ENCODE measurements at regions not wholly inside any gene's neighbourhood (a gene's known extent, or its start where the extent isn't known, plus 50 kb on each side); places are given as distances from the start of the nearest gene placed in this dataset.
"Not testable (repeated sequence)": the region's sequence is repeated elsewhere in the genome, so short reads cannot be mapped to it uniquely, and the experiment has no call there.

- intact Hi-C loops (cut with DNase I, micrococcal nuclease) = no loop called here
These were observed 135.9 kb downstream of the ITGB8 start for GRCh38 chr7:20466543-20467021.

GRCh38 chr7:20470082-20470481, 139.4 kb downstream of the ITGB8 start:
- CTCF ChIA-PET = no interaction called here
- no peaks in the 10 kb centered on the region for H3K9me3 Mint-ChIP-seq (ENCODE audit: low read depth)
- H3K4me1 Mint-ChIP-seq = no peaks in the 10 kb centered on the region
- no peak for DNase-seq
- intact Hi-C loops (cut with DNase I, micrococcal nuclease) = no loop called here
- no peaks in the 10 kb centered on the region for H3K36me3 Mint-ChIP-seq (ENCODE audit: low read depth)
- H3K4me3 Mint-ChIP-seq = no peak overlapping the region
- no peak for ATAC-seq
- H3K27me3 Mint-ChIP-seq = peaks cover 4% of the 10 kb centered on the region
- H3K27ac Mint-ChIP-seq = no peak overlapping the region
- POLR2A ChIA-PET = no interaction called here

More at GRCh38 chr7:20466543-20467021, 135.9 kb downstream of the ITGB8 start:
- ChIA-PET POLR2A (no interaction called here), CTCF (no interaction called here)
- ATAC-seq (no peak), DNase-seq (no peak)
- Mint-ChIP-seq H3K27me3 (peaks cover under 1% of the 10 kb centered on the region), H3K9me3 (ENCODE audit: low read depth) (no peaks in the 10 kb centered on the region), H3K4me3 (no peak overlapping the region), H3K27ac (no peak overlapping the region), H3K36me3 (ENCODE audit: low read depth) (no peaks in the 10 kb centered on the region), H3K4me1 (no peaks in the 10 kb centered on the region)

GRCh38 chr7:20470726-20471125, 140.0 kb downstream of the ITGB8 start:
- intact Hi-C loops (cut with DNase I, micrococcal nuclease) = no loop called here
- Mint-ChIP-seq H3K4me1 (no peaks in the 10 kb centered on the region), H3K36me3 (ENCODE audit: low read depth) (no peaks in the 10 kb centered on the region), H3K4me3 (no peak overlapping the region), H3K27me3 (peaks cover 4% of the 10 kb centered on the region), H3K27ac (no peak overlapping the region), H3K9me3 (ENCODE audit: low read depth) (no peaks in the 10 kb centered on the region)
- DNase-seq = no peak
- ChIA-PET POLR2A (no interaction called here), CTCF (no interaction called here)
- no peak for ATAC-seq

GRCh38 chr7:20474249-20474648, 141.2 kb upstream of the ABCB5 start:
- ChIA-PET CTCF (no interaction called here), POLR2A (no interaction called here)
- intact Hi-C loops (cut with DNase I, micrococcal nuclease) = no loop called here
- DNase-seq (no peak), ATAC-seq (no peak)
- H3K4me3 Mint-ChIP-seq = no peak overlapping the region
- no peak overlapping the region for H3K27ac Mint-ChIP-seq
- H3K36me3 Mint-ChIP-seq (ENCODE audit: low read depth) = no peaks in the 10 kb centered on the region
- H3K27me3 Mint-ChIP-seq = peaks cover 4% of the 10 kb centered on the region
- no peaks in the 10 kb centered on the region for H3K4me1 Mint-ChIP-seq
- H3K9me3 Mint-ChIP-seq (ENCODE audit: low read depth) = no peaks in the 10 kb centered on the region

- no peaks in the 10 kb centered on the region for H3K9me3 Mint-ChIP-seq (ENCODE audit: low read depth)
- H3K4me1 Mint-ChIP-seq = no peaks in the 10 kb centered on the region
- DNase-seq (no peak), ATAC-seq (no peak)
- H3K27me3 Mint-ChIP-seq = peaks cover 4% of the 10 kb centered on the region
- H3K27ac Mint-ChIP-seq = no peak overlapping the region
- intact Hi-C loops (cut with DNase I, micrococcal nuclease) = no loop called here
- CTCF ChIA-PET = no interaction called here
- no peak overlapping the region for H3K4me3 Mint-ChIP-seq
- POLR2A ChIA-PET = no interaction called here
- no peaks in the 10 kb centered on the region for H3K36me3 Mint-ChIP-seq (ENCODE audit: low read depth)
These were observed 139.7 kb upstream of the ABCB5 start for GRCh38 chr7:20475756-20476155.

- no peaks in the 10 kb centered on the region for H3K4me1 Mint-ChIP-seq
These were observed 138.4 kb upstream of the ABCB5 start for GRCh38 chr7:20477067-20477466.

GRCh38 chr7:20479706-20480105, 135.8 kb upstream of the ABCB5 start:
- no peak overlapping the region for H3K4me3 Mint-ChIP-seq
- intact Hi-C loops (cut with DNase I, micrococcal nuclease) = no loop called here
- peaks cover 2% of the 10 kb centered on the region for H3K27me3 Mint-ChIP-seq

More at GRCh38 chr7:20477067-20477466, 138.4 kb upstream of the ABCB5 start:
- intact Hi-C loops (cut with DNase I, micrococcal nuclease) = no loop called here
- ATAC-seq = no peak
- DNase-seq = no peak
- H3K9me3 Mint-ChIP-seq (ENCODE audit: low read depth) = no peaks in the 10 kb centered on the region
- no peak overlapping the region for H3K4me3 Mint-ChIP-seq
- no peaks in the 10 kb centered on the region for H3K36me3 Mint-ChIP-seq (ENCODE audit: low read depth)
- peaks cover 2% of the 10 kb centered on the region for H3K27me3 Mint-ChIP-seq
- CTCF ChIA-PET = interaction anchor here (0.7 kb wide), 1 partner anchor 338 kb away, joined by 3 read pairs; no protein-coding TSS in a partner anchor
- no peak overlapping the region for H3K27ac Mint-ChIP-seq
- POLR2A ChIA-PET = no interaction called here

GRCh38 chr7:20482071-20482470, 133.4 kb upstream of the ABCB5 start:
- DNase-seq (no peak), ATAC-seq (no peak)
- H3K4me3 Mint-ChIP-seq = no peak overlapping the region
- H3K9me3 Mint-ChIP-seq (ENCODE audit: low read depth) = peaks cover 3% of the 10 kb centered on the region
- POLR2A ChIA-PET = no interaction called here
- H3K36me3 Mint-ChIP-seq (ENCODE audit: low read depth) = no peaks in the 10 kb centered on the region
- intact Hi-C loops (cut with DNase I, micrococcal nuclease) = no loop called here
- H3K27me3 Mint-ChIP-seq = peaks cover 2% of the 10 kb centered on the region
- H3K27ac Mint-ChIP-seq = no peak overlapping the region
- H3K4me1 Mint-ChIP-seq = no peaks in the 10 kb centered on the region
- CTCF ChIA-PET = no interaction called here

More at GRCh38 chr7:20479706-20480105, 135.8 kb upstream of the ABCB5 start:
- ATAC-seq = no peak
- POLR2A ChIA-PET = no interaction called here
- Mint-ChIP-seq H3K9me3 (ENCODE audit: low read depth) (no peaks in the 10 kb centered on the region), H3K4me1 (no peaks in the 10 kb centered on the region), H3K27ac (no peak overlapping the region), H3K36me3 (ENCODE audit: low read depth) (no peaks in the 10 kb centered on the region)
- CTCF ChIA-PET = no interaction called here
- no peak for DNase-seq

GRCh38 chr7:20484356-20484755, 131.1 kb upstream of the ABCB5 start:
- H3K27ac Mint-ChIP-seq = no peak overlapping the region

GRCh38 chr7:20488850-20489249, 126.6 kb upstream of the ABCB5 start:
- no peak for DNase-seq
- peaks cover 17% of the 10 kb centered on the region for H3K9me3 Mint-ChIP-seq (ENCODE audit: low read depth)
- H3K4me1 Mint-ChIP-seq = no peaks in the 10 kb centered on the region
- no peak for ATAC-seq
- H3K27me3 Mint-ChIP-seq = no peaks in the 10 kb centered on the region
- no peak overlapping the region for H3K27ac Mint-ChIP-seq
- CTCF ChIA-PET = interaction anchor here (0.8 kb wide), 1 partner anchor 11 kb away, joined by 3 read pairs; no protein-coding TSS in a partner anchor
- H3K4me3 Mint-ChIP-seq = no peak overlapping the region
- POLR2A ChIA-PET = no interaction called here
- intact Hi-C loops (cut with DNase I, micrococcal nuclease) = no loop called here
- H3K36me3 Mint-ChIP-seq (ENCODE audit: low read depth) = peaks cover 2% of the 10 kb centered on the region

More at GRCh38 chr7:20484356-20484755, 131.1 kb upstream of the ABCB5 start:
- ChIA-PET CTCF (no interaction called here), POLR2A (no interaction called here)
- Mint-ChIP-seq H3K4me1 (no peaks in the 10 kb centered on the region), H3K9me3 (ENCODE audit: low read depth) (peaks cover 15% of the 10 kb centered on the region), H3K36me3 (ENCODE audit: low read depth) (peaks cover 2% of the 10 kb centered on the region), H3K27me3 (peaks cover 2% of the 10 kb centered on the region), H3K4me3 (no peak overlapping the region)
- no peak for ATAC-seq
- intact Hi-C loops (cut with DNase I, micrococcal nuclease) = no loop called here
- no peak for DNase-seq

- Mint-ChIP-seq H3K27ac (no peak overlapping the region), H3K27me3 (peaks cover 2% of the 10 kb centered on the region), H3K4me1 (no peaks in the 10 kb centered on the region), H3K4me3 (no peak overlapping the region), H3K9me3 (ENCODE audit: low read depth) (peaks cover 15% of the 10 kb centered on the region), H3K36me3 (ENCODE audit: low read depth) (peaks cover 2% of the 10 kb centered on the region)
- intact Hi-C loops (cut with DNase I, micrococcal nuclease) = no loop called here
- DNase-seq (no peak), ATAC-seq (no peak)
- CTCF ChIA-PET = no interaction called here
- POLR2A ChIA-PET = no interaction called here
These were observed 124.2 kb upstream of the ABCB5 start for GRCh38 chr7:20491284-20491683.

GRCh38 chr7:20494566-20494965, 120.9 kb upstream of the ABCB5 start:
- Mint-ChIP-seq H3K4me1 (no peaks in the 10 kb centered on the region), H3K9me3 (ENCODE audit: low read depth) (peaks cover 13% of the 10 kb centered on the region), H3K4me3 (no peak overlapping the region), H3K27ac (no peak overlapping the region), H3K27me3 (peaks cover 2% of the 10 kb centered on the region), H3K36me3 (ENCODE audit: low read depth) (no peaks in the 10 kb centered on the region)
- POLR2A ChIA-PET = no interaction called here
- intact Hi-C loops (cut with DNase I, micrococcal nuclease) = no loop called here
- DNase-seq = no peak
- no peak for ATAC-seq
- CTCF ChIA-PET = no interaction called here

GRCh38 chr7:20501473-20501872, 114.0 kb upstream of the ABCB5 start:
- peaks cover 22% of the 10 kb centered on the region for H3K9me3 Mint-ChIP-seq (ENCODE audit: low read depth)
- H3K27ac Mint-ChIP-seq; DNase-seq; POLR2A ChIA-PET; H3K36me3 Mint-ChIP-seq (ENCODE audit: low read depth); H3K4me1 Mint-ChIP-seq; CTCF ChIA-PET; H3K27me3 Mint-ChIP-seq; H3K4me3 Mint-ChIP-seq; ATAC-seq; intact Hi-C loops (cut with DNase I, micrococcal nuclease): not testable (repeated sequence)
